ENCODE measurements at regions not wholly inside any gene's neighbourhood (a gene's known extent, or its start where the extent isn't known, plus 50 kb on each side); places are given as distances from the start of the nearest gene placed in this dataset.

- Histone ChIP-seq H3K4me3 (no peak overlapping the region), H3K27me3 (peaks cover 0 to 7% (median 0%) of the 10 kb centered on the region in 3 donors), H3K4me1 (no peaks in the 10 kb centered on the region), H3K36me3 (no peaks in the 10 kb centered on the region), H3K27ac (no peak overlapping the region), H3K9me3 (no peaks in the 10 kb centered on the region)
- TF ChIP-seq POLR2AphosphoS5 (IDR thresholded peaks at IDR 0.05) (no peak), POLR2A (IDR thresholded peaks at IDR 0.05) (no peak), EP300 (IDR thresholded peaks at IDR 0.05) (no peak), CTCF (IDR thresholded peaks at IDR 0.05) (no peak)
- WGBS, 5 donors = 80 to 87% (median 83%) methylated on average over 3 of the region's 3 CpGs
- DNase-seq = no peak
- intact Hi-C loops (cut with DNase I; ENCODE audit: low total_unique reads) = no loop called here
These were observed 87.6 kb upstream of the ARAP3 start for GRCh38 chr5:141769671-141770070.

GRCh38 chr5:141767671-141768070 lies 85.6 kb upstream of the ARAP3 start:
- 86 to 99% (median 89%) methylated on average over 15 of the region's 15 CpGs for WGBS, 5 donors
- intact Hi-C loops (cut with DNase I; ENCODE audit: low total_unique reads) = no loop called here
- H3K9me3 ChIP-seq = no peaks in the 10 kb centered on the region
- no peaks in the 10 kb centered on the region for H3K4me1 ChIP-seq
- H3K27me3 ChIP-seq = no peaks in the 10 kb centered on the region
- DNase-seq = no peak
- H3K27ac ChIP-seq = no peak overlapping the region
- no peak overlapping the region for H3K4me3 ChIP-seq
- H3K36me3 ChIP-seq = no peaks in the 10 kb centered on the region
- TF ChIP-seq POLR2AphosphoS5 (IDR thresholded peaks at IDR 0.05) (no peak), CTCF (IDR thresholded peaks at IDR 0.05) (no peak), EP300 (IDR thresholded peaks at IDR 0.05) (no peak), POLR2A (IDR thresholded peaks at IDR 0.05) (no peak)

- Histone ChIP-seq H3K27me3 (peaks cover 0 to 16% (median 4%) of the 10 kb centered on the region in 3 donors), H3K4me1 (no peaks in the 10 kb centered on the region), H3K9me3 (no peaks in the 10 kb centered on the region), H3K4me3 (no peak overlapping the region), H3K36me3 (no peaks in the 10 kb centered on the region), H3K27ac (no peak overlapping the region)
- DNase-seq = peak in 1 of 2 donors; percentile 65
- no peak for TF ChIP-seq EP300 (IDR thresholded peaks at IDR 0.05)
- TF ChIP-seq POLR2AphosphoS5 (IDR thresholded peaks at IDR 0.05) = no peak
- no peak for TF ChIP-seq POLR2A (IDR thresholded peaks at IDR 0.05)
- TF ChIP-seq CTCF (IDR thresholded peaks at IDR 0.05) = no peak
- intact Hi-C loops (cut with DNase I; ENCODE audit: low total_unique reads) = no loop called here
- WGBS, 5 donors = 65 to 77% (median 70%) methylated on average over 1 to 2 of the region's 2 CpGs
These were observed 84.0 kb upstream of the ARAP3 start for GRCh38 chr5:141765896-141766551.

- no peak overlapping the region for H3K27ac ChIP-seq
- no peaks in the 10 kb centered on the region for H3K36me3 ChIP-seq
- H3K27me3 ChIP-seq = peaks cover 0 to 41% (median 9%) of the 10 kb centered on the region in 3 donors
- H3K4me1 ChIP-seq = peaks cover 0 to 2% (median 0%) of the 10 kb centered on the region in 4 donors
- no peaks in the 10 kb centered on the region for H3K9me3 ChIP-seq
- TF ChIP-seq CTCF (IDR thresholded peaks at IDR 0.05) (no peak), EP300 (IDR thresholded peaks at IDR 0.05) (no peak), POLR2AphosphoS5 (IDR thresholded peaks at IDR 0.05) (no peak), POLR2A (IDR thresholded peaks at IDR 0.05) (no peak)
- intact Hi-C loops (cut with DNase I; ENCODE audit: low total_unique reads) = no loop called here
- no peak for DNase-seq
- WGBS, 5 donors = 66 to 91% (median 83%) methylated on average over 5 of the region's 5 CpGs
- H3K4me3 ChIP-seq = no peak overlapping the region
These were observed 81.5 kb upstream of the ARAP3 start for GRCh38 chr5:141763541-141763940.
